ENCODE measurements at regions not wholly inside any gene's neighbourhood (a gene's known extent, or its start where the extent isn't known, plus 50 kb on each side); places are given as distances from the start of the nearest gene placed in this dataset.

- no peaks in the 10 kb centered on the region for H3K9me2 ChIP-seq (ENCODE audit: insufficient read depth)
- DNase-seq (ENCODE audit: low read depth, low spot score): no peak
- no peak for ATAC-seq
- H3K4me2 ChIP-seq (ENCODE audit: low read length): no peak overlapping the region
- no peaks in the 10 kb centered on the region for H3K79me2 ChIP-seq (ENCODE audit: insufficient read depth, low read length)
- no peaks in the 10 kb centered on the region for H3K4me1 ChIP-seq (ENCODE audit: control insufficient read depth in 1 of 2, insufficient read depth in 2 of 2, low read length in 2 of 2)
- intact Hi-C loops (cut with micrococcal nuclease): no loop called here
- ChIA-PET POLR2A (no interaction called here), CTCF (no interaction called here), RAD21 (ENCODE audit: low non-redundant PET in 1 of 2, low total read pairs in 2 of 2, uncharacterized antibody in 2 of 2, unreplicated experiment in 2 of 2) (no interaction called here)
- no peaks in the 10 kb centered on the region for H3K9me3 ChIP-seq (ENCODE audit: control insufficient read depth in 1 of 2, insufficient read depth in 1 of 2, low read depth in 1 of 2, low read length in 2 of 2)
- no peaks in the 10 kb centered on the region for H3K36me3 ChIP-seq (ENCODE audit: control insufficient read depth in 1 of 2, insufficient read depth in 2 of 2, low read length in 2 of 2)
- H3K9ac ChIP-seq (ENCODE audit: low read length): no peak overlapping the region
- H3K27me3 ChIP-seq (ENCODE audit: insufficient read depth, low read length): peaks cover 14% of the 10 kb centered on the region; the same call in 1 of the 2 replicates
- no peak overlapping the region for H2AFZ ChIP-seq (ENCODE audit: low read depth, low read length, poor library complexity, severe bottlenecking)
- no peak overlapping the region for H3K27ac ChIP-seq (ENCODE audit: low read depth, low read length)
- no peaks in the 10 kb centered on the region for H4K20me1 ChIP-seq (ENCODE audit: insufficient read depth)
- H3K4me3 ChIP-seq (replicated peaks in 1 of 2; ENCODE audit: low read depth in 1 of 2, low read length in 2 of 2): no peak overlapping the region
- no TSS peak for BruUV-seq (replicated peaks)
- TF ChIP-seq ZNF274 (IDR thresholded peaks at IDR 0.05; ENCODE audit: low read depth, low read length): no peak
- TF ChIP-seq MAX (IDR thresholded peaks at IDR 0.05): no peak
- TF ChIP-seq, protein P1, sequence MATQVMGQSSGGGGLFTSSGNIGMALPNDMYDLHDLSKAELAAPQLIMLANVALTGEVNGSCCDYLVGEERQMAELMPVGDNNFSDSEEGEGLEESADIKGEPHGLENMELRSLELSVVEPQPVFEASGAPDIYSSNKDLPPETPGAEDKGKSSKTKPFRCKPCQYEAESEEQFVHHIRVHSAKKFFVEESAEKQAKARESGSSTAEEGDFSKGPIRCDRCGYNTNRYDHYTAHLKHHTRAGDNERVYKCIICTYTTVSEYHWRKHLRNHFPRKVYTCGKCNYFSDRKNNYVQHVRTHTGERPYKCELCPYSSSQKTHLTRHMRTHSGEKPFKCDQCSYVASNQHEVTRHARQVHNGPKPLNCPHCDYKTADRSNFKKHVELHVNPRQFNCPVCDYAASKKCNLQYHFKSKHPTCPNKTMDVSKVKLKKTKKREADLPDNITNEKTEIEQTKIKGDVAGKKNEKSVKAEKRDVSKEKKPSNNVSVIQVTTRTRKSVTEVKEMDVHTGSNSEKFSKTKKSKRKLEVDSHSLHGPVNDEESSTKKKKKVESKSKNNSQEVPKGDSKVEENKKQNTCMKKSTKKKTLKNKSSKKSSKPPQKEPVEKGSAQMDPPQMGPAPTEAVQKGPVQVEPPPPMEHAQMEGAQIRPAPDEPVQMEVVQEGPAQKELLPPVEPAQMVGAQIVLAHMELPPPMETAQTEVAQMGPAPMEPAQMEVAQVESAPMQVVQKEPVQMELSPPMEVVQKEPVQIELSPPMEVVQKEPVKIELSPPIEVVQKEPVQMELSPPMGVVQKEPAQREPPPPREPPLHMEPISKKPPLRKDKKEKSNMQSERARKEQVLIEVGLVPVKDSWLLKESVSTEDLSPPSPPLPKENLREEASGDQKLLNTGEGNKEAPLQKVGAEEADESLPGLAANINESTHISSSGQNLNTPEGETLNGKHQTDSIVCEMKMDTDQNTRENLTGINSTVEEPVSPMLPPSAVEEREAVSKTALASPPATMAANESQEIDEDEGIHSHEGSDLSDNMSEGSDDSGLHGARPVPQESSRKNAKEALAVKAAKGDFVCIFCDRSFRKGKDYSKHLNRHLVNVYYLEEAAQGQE (IDR thresholded peaks at IDR 0.05; ENCODE audit: low read depth): no peak
- TF ChIP-seq ZBTB33 (IDR thresholded peaks at IDR 0.05; ENCODE audit: extremely low read depth, insufficient replicate concordance, low read length): no peak
- no peak for TF ChIP-seq SP1 (IDR thresholded peaks at IDR 0.05; ENCODE audit: low read depth)
- no peak for TF ChIP-seq SRF (IDR thresholded peaks at IDR 0.05; ENCODE audit: low read depth)
- no peak for TF ChIP-seq ELF1 (IDR thresholded peaks at IDR 0.05; ENCODE audit: borderline replicate concordance, low read depth)
- TF ChIP-seq CBX3 (IDR thresholded peaks at IDR 0.05; ENCODE audit: low read depth): no peak
- no peak for TF ChIP-seq JUND (IDR thresholded peaks at IDR 0.05)
- no peak for TF ChIP-seq POLR2A (IDR thresholded peaks at IDR 0.05; ENCODE audit: borderline replicate concordance, extremely low read depth, insufficient read depth, insufficient read length)
- TF ChIP-seq, protein P2, sequence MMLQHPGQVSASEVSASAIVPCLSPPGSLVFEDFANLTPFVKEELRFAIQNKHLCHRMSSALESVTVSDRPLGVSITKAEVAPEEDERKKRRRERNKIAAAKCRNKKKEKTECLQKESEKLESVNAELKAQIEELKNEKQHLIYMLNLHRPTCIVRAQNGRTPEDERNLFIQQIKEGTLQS (IDR thresholded peaks at IDR 0.05): no peak
- no peak for TF ChIP-seq POLR2AphosphoS5 (IDR thresholded peaks at IDR 0.05; ENCODE audit: low read depth, low read length)
- TF ChIP-seq, protein P3, sequence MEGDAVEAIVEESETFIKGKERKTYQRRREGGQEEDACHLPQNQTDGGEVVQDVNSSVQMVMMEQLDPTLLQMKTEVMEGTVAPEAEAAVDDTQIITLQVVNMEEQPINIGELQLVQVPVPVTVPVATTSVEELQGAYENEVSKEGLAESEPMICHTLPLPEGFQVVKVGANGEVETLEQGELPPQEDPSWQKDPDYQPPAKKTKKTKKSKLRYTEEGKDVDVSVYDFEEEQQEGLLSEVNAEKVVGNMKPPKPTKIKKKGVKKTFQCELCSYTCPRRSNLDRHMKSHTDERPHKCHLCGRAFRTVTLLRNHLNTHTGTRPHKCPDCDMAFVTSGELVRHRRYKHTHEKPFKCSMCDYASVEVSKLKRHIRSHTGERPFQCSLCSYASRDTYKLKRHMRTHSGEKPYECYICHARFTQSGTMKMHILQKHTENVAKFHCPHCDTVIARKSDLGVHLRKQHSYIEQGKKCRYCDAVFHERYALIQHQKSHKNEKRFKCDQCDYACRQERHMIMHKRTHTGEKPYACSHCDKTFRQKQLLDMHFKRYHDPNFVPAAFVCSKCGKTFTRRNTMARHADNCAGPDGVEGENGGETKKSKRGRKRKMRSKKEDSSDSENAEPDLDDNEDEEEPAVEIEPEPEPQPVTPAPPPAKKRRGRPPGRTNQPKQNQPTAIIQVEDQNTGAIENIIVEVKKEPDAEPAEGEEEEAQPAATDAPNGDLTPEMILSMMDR (IDR thresholded peaks at IDR 0.05 in 2 of 3, conservative IDR thresholded peaks at IDR 0.05 in 1 of 3; ENCODE audit: borderline replicate concordance in 1 of 3, insufficient read depth in 1 of 3, low read depth in 2 of 3, low read length in 2 of 3): no peak
- TF ChIP-seq CEBPB (IDR thresholded peaks at IDR 0.05; ENCODE audit: low read depth): no peak
Observed at GRCh38 chr9:135033487-135033886, 54.0 kb upstream of the OLFM1 start.

Measured in HCT116 (cell line).